HepG2 (cell line): ENCODE measurements at regions not wholly inside any gene's neighbourhood (a gene's known extent, or its start where the extent isn't known, plus 50 kb on each side); places are given as distances from the start of the nearest gene placed in this dataset.

ENCODE experiments used
- IKZF5 ChIP-seq: IDR thresholded peaks from 2 replicates; pipeline ENCODE4 v1.6.1; 2018; ENCODE audit warnings: missing genetic modification reagents, mild to moderate bottlenecking, missing compliant biosample characterization
- NFIC ChIP-seq: IDR thresholded peaks from 2 replicates; pipeline ENCODE4 v1.6.1; 2012; ENCODE audit warnings: mild to moderate bottlenecking, low read length, inconsistent platforms
- PAXIP1 ChIP-seq: sonication (generic); formaldehyde crosslinking; conservative IDR thresholded peaks from 2 replicates; pipeline ENCODE4 v1.4.0; 2020; ENCODE audit warnings: mild to moderate bottlenecking, missing genetic modification reagents, moderate library complexity
- ZBTB14 ChIP-seq: sonication (generic); formaldehyde crosslinking; IDR thresholded peaks from 2 replicates; pipeline ENCODE4 v1.4.0; 2020; ENCODE audit warnings: missing genetic modification reagents
- ZBTB34 ChIP-seq: sonication (generic); formaldehyde crosslinking; IDR thresholded peaks from 2 replicates; pipeline ENCODE4 v1.8.0; 2022; ENCODE audit warnings: mild to moderate bottlenecking, missing genetic modification reagents
- ZBTB44 ChIP-seq: sonication (generic); formaldehyde crosslinking; IDR thresholded peaks from 2 replicates; pipeline ENCODE4 v1.4.0; 2020; ENCODE audit warnings: missing genetic modification reagents

- TF ChIP-seq ZBTB14 (CRISPR knock-in tag) (no peak), ZBTB44 (CRISPR knock-in tag) (no peak), IKZF5 (CRISPR knock-in tag) (peak; percentile 23; the same call in 1 of the 2 replicates), ZBTB34 (peak; percentile 59; the same call in 1 of the 2 replicates), NFIC (no peak), PAXIP1 (CRISPR knock-in tag) (peak; percentile 27; the same call in 1 of the 2 replicates)
These were observed 335.3 kb downstream of the SOX9 start (continued) for GRCh38 chr17:72456075-72456474.
